Adipocyte (in vitro differentiated cells): ENCODE measurements at regions not wholly inside any gene's neighbourhood (a gene's known extent, or its start where the extent isn't known, plus 50 kb on each side); places are given as distances from the start of the nearest gene placed in this dataset.

Source experiments
- DNase-seq: peaks from one replicate; pipeline ENCODE4 v3.0.0-alpha.2; 2015; ENCODE audit warnings: low read depth
- H3K27me3 ChIP-seq: replicated peaks from 2 replicates; pipeline ENCODE4 v1.7.0; 2013; ENCODE audit warnings: mild to moderate bottlenecking, low read length, moderate library complexity; ENCODE audit not compliant: control insufficient read depth, insufficient read depth
- H3K36me3 ChIP-seq: 2 replicates; pipeline ENCODE4 v1.7.0; 2013; ENCODE audit warnings: low read length, mild to moderate bottlenecking, moderate library complexity; ENCODE audit not compliant: control insufficient read depth, insufficient read depth, severe bottlenecking
- H3K4me1 ChIP-seq: 2 replicates; pipeline ENCODE4 v1.7.0; 2013; ENCODE audit warnings: mild to moderate bottlenecking, low read length, moderate library complexity; ENCODE audit not compliant: control insufficient read depth, insufficient read depth
- H3K4me3 ChIP-seq: 2 replicates; pipeline ENCODE4 v1.7.0; 2013; ENCODE audit warnings: mild to moderate bottlenecking, low read length, moderate library complexity
- H3K9ac ChIP-seq: 2 replicates; pipeline ENCODE4 v1.7.0; 2013; ENCODE audit warnings: mild to moderate bottlenecking, low read length, moderate library complexity
- H3K9me3 ChIP-seq: 2 replicates; pipeline ENCODE4 v1.7.0; 2013; ENCODE audit warnings: mild to moderate bottlenecking, low read length, moderate library complexity; ENCODE audit not compliant: control insufficient read depth

GRCh38 chr7:86592185-86592584 lies 51.5 kb upstream of the GRM3 start:
- H3K9ac ChIP-seq, result no peak overlapping the region
- H3K9me3 ChIP-seq, result no peaks in the 10 kb centered on the region

GRCh38 chr7:86574006-86574405 lies 69.7 kb upstream of the GRM3 start:
- H3K4me1 ChIP-seq, result no peaks in the 10 kb centered on the region
- H3K36me3 ChIP-seq, result no peaks in the 10 kb centered on the region
- no peak for DNase-seq
- no peaks in the 10 kb centered on the region for H3K27me3 ChIP-seq
- H3K4me3 ChIP-seq, result no peak overlapping the region
- no peak overlapping the region for H3K9ac ChIP-seq
- H3K9me3 ChIP-seq, result no peaks in the 10 kb centered on the region

More at GRCh38 chr7:86592185-86592584, 51.5 kb upstream of the GRM3 start:
- no peak for DNase-seq
- Histone ChIP-seq H3K36me3 (no peaks in the 10 kb centered on the region), H3K4me1 (no peaks in the 10 kb centered on the region), H3K4me3 (no peak overlapping the region), H3K27me3 (no peaks in the 10 kb centered on the region)

GRCh38 chr7:86558680-86559501 lies 84.8 kb upstream of the GRM3 start:
- Histone ChIP-seq H3K9me3 (no peaks in the 10 kb centered on the region), H3K9ac (no peak overlapping the region), H3K4me1 (no peaks in the 10 kb centered on the region), H3K4me3 (no peak overlapping the region), H3K36me3 (no peaks in the 10 kb centered on the region), H3K27me3 (no peaks in the 10 kb centered on the region)
- no peak for DNase-seq

- H3K36me3 ChIP-seq, result no peaks in the 10 kb centered on the region
- no peaks in the 10 kb centered on the region for H3K4me1 ChIP-seq
- H3K9ac ChIP-seq, result no peak overlapping the region
- no peaks in the 10 kb centered on the region for H3K27me3 ChIP-seq
- H3K4me3 ChIP-seq, result no peak overlapping the region
- DNase-seq, result no peak
- H3K9me3 ChIP-seq, result no peaks in the 10 kb centered on the region
Measured at GRCh38 chr7:86534641-86535040, 109.1 kb upstream of the GRM3 start.

GRCh38 chr7:86504229-86504628 lies 139.5 kb upstream of the GRM3 start:
- Histone ChIP-seq H3K27me3 (peaks cover 3% of the 10 kb centered on the region), H3K9ac (no peak overlapping the region), H3K36me3 (no peaks in the 10 kb centered on the region), H3K9me3 (no peaks in the 10 kb centered on the region), H3K4me1 (no peaks in the 10 kb centered on the region), H3K4me3 (no peak overlapping the region)
- DNase-seq, result no peak

GRCh38 chr7:86499986-86500385 lies 143.7 kb upstream of the GRM3 start:
- no peaks in the 10 kb centered on the region for H3K36me3 ChIP-seq
- H3K4me1 ChIP-seq, result no peaks in the 10 kb centered on the region
- peaks cover 6% of the 10 kb centered on the region for H3K27me3 ChIP-seq
- no peak for DNase-seq
- no peak overlapping the region for H3K4me3 ChIP-seq
- H3K9ac ChIP-seq, result no peak overlapping the region
- H3K9me3 ChIP-seq, result no peaks in the 10 kb centered on the region

GRCh38 chr7:86485827-86486226 lies 157.9 kb upstream of the GRM3 start:
- Histone ChIP-seq H3K27me3 (peaks cover 3% of the 10 kb centered on the region), H3K4me1 (no peaks in the 10 kb centered on the region), H3K9ac (no peak overlapping the region), H3K36me3 (no peaks in the 10 kb centered on the region), H3K4me3 (no peak overlapping the region), H3K9me3 (no peaks in the 10 kb centered on the region)
- no peak for DNase-seq

- H3K27me3 ChIP-seq, result peaks cover 24% of the 10 kb centered on the region
- no peaks in the 10 kb centered on the region for H3K9me3 ChIP-seq
- DNase-seq, result no peak
- H3K9ac ChIP-seq, result no peak overlapping the region
- H3K4me1 ChIP-seq, result peaks cover 24% of the 10 kb centered on the region
- no peaks in the 10 kb centered on the region for H3K36me3 ChIP-seq
- no peak overlapping the region for H3K4me3 ChIP-seq
Measured at GRCh38 chr7:86479144-86479543, 164.6 kb upstream of the GRM3 start.

- H3K9ac ChIP-seq, result no peak overlapping the region
- no peak for DNase-seq
- no peaks in the 10 kb centered on the region for H3K36me3 ChIP-seq
- H3K27me3 ChIP-seq, result peaks cover 32% of the 10 kb centered on the region
- peaks cover 24% of the 10 kb centered on the region for H3K4me1 ChIP-seq
- H3K9me3 ChIP-seq, result no peaks in the 10 kb centered on the region
- no peak overlapping the region for H3K4me3 ChIP-seq
Measured at GRCh38 chr7:86477343-86477935, 166.3 kb upstream of the GRM3 start.

- no peaks in the 10 kb centered on the region for H3K36me3 ChIP-seq
- no peaks in the 10 kb centered on the region for H3K9me3 ChIP-seq
- no peak overlapping the region for H3K4me3 ChIP-seq
- no peaks in the 10 kb centered on the region for H3K4me1 ChIP-seq
- H3K27me3 ChIP-seq, result peaks cover 23% of the 10 kb centered on the region
- H3K9ac ChIP-seq, result no peak overlapping the region
- DNase-seq, result no peak
Measured at GRCh38 chr7:86470763-86471162, 172.9 kb upstream of the GRM3 start.

GRCh38 chr7:86469680-86470295 lies 173.9 kb upstream of the GRM3 start:
- Histone ChIP-seq H3K4me3 (no peak overlapping the region), H3K9me3 (no peaks in the 10 kb centered on the region)
- DNase-seq, result peak; percentile 90

More at GRCh38 chr7:86469680-86470295, 173.9 kb upstream of the GRM3 start:
- Histone ChIP-seq H3K27me3 (peaks cover 14% of the 10 kb centered on the region), H3K36me3 (no peaks in the 10 kb centered on the region), H3K9ac (no peak overlapping the region), H3K4me1 (no peaks in the 10 kb centered on the region)
